ENCODE measurements at regions not wholly inside any gene's neighbourhood (a gene's known extent, or its start where the extent isn't known, plus 50 kb on each side); places are given as distances from the start of the nearest gene placed in this dataset.

DNA sequence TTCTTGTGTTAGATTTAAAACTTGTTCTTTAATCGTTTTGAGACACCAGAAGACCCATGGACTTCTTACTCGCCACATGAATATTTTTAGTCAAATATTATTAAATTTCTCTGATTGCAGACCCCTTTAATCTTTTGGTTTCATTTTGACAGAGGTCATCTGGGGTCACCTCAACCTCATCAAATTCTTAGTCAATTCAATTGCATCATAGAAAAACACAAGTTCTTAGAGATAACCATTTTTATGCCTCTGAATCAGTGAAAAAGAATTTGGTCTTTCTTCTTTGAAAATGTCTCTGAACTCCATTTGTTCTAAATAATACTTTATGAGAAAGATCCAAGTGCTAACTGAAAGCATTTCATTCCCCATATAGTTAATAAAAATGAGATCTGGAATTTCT is 55.2 kb upstream of the CBLN4 start:
- H3K27me3 ChIP-seq (ENCODE audit: control insufficient read depth in 2 of 2, insufficient read depth in 2 of 2, low read length in 2 of 2): no peaks in the 10 kb centered on the region
- Mint-ChIP-seq H3K4me1 (no peaks in the 10 kb centered on the region), H3K9me3 (peaks cover 0 to 10% (median 2%) of the 10 kb centered on the region in 7 donors), H3K27ac (no peak overlapping the region), H3K27me3 (ENCODE audit: low read depth in 3 of 3) (peaks cover 0 to 1% (median 0%) of the 10 kb centered on the region in 3 donors), H3K36me3 (no peaks in the 10 kb centered on the region), H3K4me3 (no peak overlapping the region)
- H3K79me2 ChIP-seq (ENCODE audit: insufficient read depth, low read length): no peaks in the 10 kb centered on the region
- WGBS (ENCODE audit: insufficient coverage): no CpG with 5 or more reads among the region's 2 CpGs
- TF ChIP-seq, protein P1, sequence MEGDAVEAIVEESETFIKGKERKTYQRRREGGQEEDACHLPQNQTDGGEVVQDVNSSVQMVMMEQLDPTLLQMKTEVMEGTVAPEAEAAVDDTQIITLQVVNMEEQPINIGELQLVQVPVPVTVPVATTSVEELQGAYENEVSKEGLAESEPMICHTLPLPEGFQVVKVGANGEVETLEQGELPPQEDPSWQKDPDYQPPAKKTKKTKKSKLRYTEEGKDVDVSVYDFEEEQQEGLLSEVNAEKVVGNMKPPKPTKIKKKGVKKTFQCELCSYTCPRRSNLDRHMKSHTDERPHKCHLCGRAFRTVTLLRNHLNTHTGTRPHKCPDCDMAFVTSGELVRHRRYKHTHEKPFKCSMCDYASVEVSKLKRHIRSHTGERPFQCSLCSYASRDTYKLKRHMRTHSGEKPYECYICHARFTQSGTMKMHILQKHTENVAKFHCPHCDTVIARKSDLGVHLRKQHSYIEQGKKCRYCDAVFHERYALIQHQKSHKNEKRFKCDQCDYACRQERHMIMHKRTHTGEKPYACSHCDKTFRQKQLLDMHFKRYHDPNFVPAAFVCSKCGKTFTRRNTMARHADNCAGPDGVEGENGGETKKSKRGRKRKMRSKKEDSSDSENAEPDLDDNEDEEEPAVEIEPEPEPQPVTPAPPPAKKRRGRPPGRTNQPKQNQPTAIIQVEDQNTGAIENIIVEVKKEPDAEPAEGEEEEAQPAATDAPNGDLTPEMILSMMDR (IDR thresholded peaks at IDR 0.05): no peak
- no peaks in the 10 kb centered on the region for H4K20me1 ChIP-seq (ENCODE audit: insufficient read depth, low read length)
- DNase-seq: no peak
- H2AFZ ChIP-seq (ENCODE audit: insufficient read depth, low read depth, low read length, poor library complexity, severe bottlenecking): no peak overlapping the region
- H3K4me1 ChIP-seq (ENCODE audit: control insufficient read depth in 1 of 2, insufficient read depth in 2 of 2, low read length in 2 of 2): no peaks in the 10 kb centered on the region
- H3K27ac ChIP-seq (ENCODE audit: low read depth in 1 of 2, low read length in 2 of 2): no peak overlapping the region
- intact Hi-C loops (cut with micrococcal nuclease): no loop called here
- no peaks in the 10 kb centered on the region for H3K36me3 ChIP-seq (replicated peaks in 1 of 2; ENCODE audit: control insufficient read depth in 1 of 2, insufficient read depth in 2 of 2, low read length in 2 of 2)
- H3K9ac ChIP-seq (ENCODE audit: insufficient read depth, low read length, poor library complexity, severe bottlenecking): no peak overlapping the region
- no peak overlapping the region for H3K4me3 ChIP-seq (replicated peaks in 1 of 3; ENCODE audit: low read depth in 2 of 3, low read length in 3 of 3)
- no peaks in the 10 kb centered on the region for H3K9me3 ChIP-seq (replicated peaks in 1 of 2; ENCODE audit: control insufficient read depth in 1 of 2, insufficient read depth in 1 of 2, low read length in 2 of 2)
- no peak overlapping the region for H3K4me2 ChIP-seq (replicated peaks; ENCODE audit: extremely low read depth, low read length, poor library complexity, severe bottlenecking)

DNA sequence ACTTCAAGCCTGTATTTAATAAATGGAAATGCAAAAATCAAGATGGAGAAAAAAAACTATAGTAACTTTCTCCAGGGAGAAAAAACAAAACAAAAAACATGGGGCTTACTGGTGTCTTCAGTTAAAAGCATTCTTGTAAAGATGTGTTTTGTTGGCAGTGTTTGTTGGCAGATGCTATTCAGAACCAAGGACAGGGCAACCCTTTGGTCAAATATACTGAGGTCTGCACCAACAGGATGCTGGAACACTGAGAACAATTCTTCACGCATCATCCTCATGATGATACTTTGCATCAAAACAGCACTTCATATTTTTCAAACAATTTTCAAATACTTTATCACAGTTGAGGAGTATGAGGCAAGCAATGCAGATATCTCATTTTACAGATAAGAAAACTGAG is 63.7 kb upstream of the CBLN4 start:
- Mint-ChIP-seq H3K4me1 (no peaks in the 10 kb centered on the region), H3K36me3 (no peaks in the 10 kb centered on the region), H3K9me3 (peaks cover 0 to 6% (median 2%) of the 10 kb centered on the region in 7 donors), H3K27ac (peak overlapping the region in 1 of 7 donors; percentile 60), H3K27me3 (ENCODE audit: low read depth in 3 of 3) (no peaks in the 10 kb centered on the region), H3K4me3 (no peak overlapping the region)
- peaks cover 3 to 4% of the 10 kb centered on the region in 2 donors for H3K9me3 ChIP-seq (replicated peaks in 1 of 2; ENCODE audit: control insufficient read depth in 1 of 2, insufficient read depth in 1 of 2, low read length in 2 of 2)
- H3K4me1 ChIP-seq (ENCODE audit: control insufficient read depth in 1 of 2, insufficient read depth in 2 of 2, low read length in 2 of 2): no peaks in the 10 kb centered on the region
- DNase-seq: no peak
- intact Hi-C loops (cut with micrococcal nuclease): no loop called here
- no peaks in the 10 kb centered on the region for H3K79me2 ChIP-seq (ENCODE audit: insufficient read depth, low read length)
- H4K20me1 ChIP-seq (ENCODE audit: insufficient read depth, low read length): no peaks in the 10 kb centered on the region
- no peaks in the 10 kb centered on the region for H3K36me3 ChIP-seq (replicated peaks in 1 of 2; ENCODE audit: control insufficient read depth in 1 of 2, insufficient read depth in 2 of 2, low read length in 2 of 2)
- no peak overlapping the region for H3K9ac ChIP-seq (ENCODE audit: insufficient read depth, low read length, poor library complexity, severe bottlenecking)
- WGBS (ENCODE audit: insufficient coverage): no CpG with 5 or more reads among the region's 1 CpG
- no peak overlapping the region for H3K4me3 ChIP-seq (replicated peaks in 1 of 3; ENCODE audit: low read depth in 2 of 3, low read length in 3 of 3)
- TF ChIP-seq, protein P1 (IDR thresholded peaks at IDR 0.05): no peak
- no peaks in the 10 kb centered on the region for H3K27me3 ChIP-seq (ENCODE audit: control insufficient read depth in 2 of 2, insufficient read depth in 2 of 2, low read length in 2 of 2)
- H2AFZ ChIP-seq (ENCODE audit: insufficient read depth, low read depth, low read length, poor library complexity, severe bottlenecking): no peak overlapping the region
- no peak overlapping the region for H3K4me2 ChIP-seq (replicated peaks; ENCODE audit: extremely low read depth, low read length, poor library complexity, severe bottlenecking)
- H3K27ac ChIP-seq (ENCODE audit: low read depth in 1 of 2, low read length in 2 of 2): no peak overlapping the region

Data from CD14-positive monocyte (primary cell).